Vagina (tissue), 2 donors: ENCODE measurements at regions not wholly inside any gene's neighbourhood (a gene's known extent, or its start where the extent isn't known, plus 50 kb on each side); places are given as distances from the start of the nearest gene placed in this dataset.

Experiments
- DNase-seq, 2 donors: peaks; one replicate each; pipeline ENCODE4 v3.0.0-alpha.2; 2017; ENCODE audit errors: extremely low spot score in 2 of 2
- H3K27ac ChIP-seq: fragments of 200-600 bp; sonication (generic); one replicate; pipeline ENCODE4 v1.5.1; 2019
- H3K27me3 ChIP-seq: fragments of 200-600 bp; sonication (generic); one replicate; pipeline ENCODE4 v1.5.1; 2019
- H3K36me3 ChIP-seq, 2 donors: fragments of 200-600 bp; sonication (generic); one replicate each; pipeline ENCODE4 v1.5.1; 2017 to 2019
- H3K4me1 ChIP-seq: fragments of 200-600 bp; sonication (generic); one replicate; pipeline ENCODE4 v1.5.1; 2019
- H3K4me3 ChIP-seq, 2 donors: fragments of 200-600 bp; sonication (generic); 1 replicate in 1 of 2; 2 replicates in 1 of 2; pipeline ENCODE4 v1.5.1; 2016 to 2019
- H3K9me3 ChIP-seq: fragments of 200-600 bp; sonication (generic); one replicate; pipeline ENCODE4 v1.5.1; 2019
- POLR2A ChIP-seq, 2 donors: fragments of 450-650 bp; IDR thresholded peaks; one replicate each; pipeline ENCODE4 v1.6.1; 2017; ENCODE audit warnings: antibody characterized with exemption in 2 of 2, mild to moderate bottlenecking in 2 of 2, moderate library complexity in 2 of 2
- POLR2AphosphoS5 ChIP-seq, 2 donors: sonication (generic); formaldehyde crosslinking; IDR thresholded peaks; one replicate each; pipeline ENCODE4 v1.9.0; 2017; ENCODE audit warnings: antibody characterized with exemption in 2 of 2, mild to moderate bottlenecking in 2 of 2, low read depth in 1 of 2; ENCODE audit not compliant: insufficient read depth in 1 of 2
- intact Hi-C: fragments of 100-400 bp; cut with DNase I; formaldehyde crosslinking; loops from one replicate; pipeline ENCODE4 v1.15.1; 2023
- TF ChIP-seq, protein P1 (sequence below), 3 experiments: fragments of 450-650 bp in 2 of 3; fragments of 200-600 bp in 1 of 3; sonication (generic) in 1 of 3; IDR thresholded peaks; one replicate each; pipeline ENCODE4 v1.5.1; 2017 to 2019; ENCODE audit warnings: antibody characterized with exemption in 3 of 3, mild to moderate bottlenecking in 2 of 3, moderate library complexity in 2 of 3

DNA sequence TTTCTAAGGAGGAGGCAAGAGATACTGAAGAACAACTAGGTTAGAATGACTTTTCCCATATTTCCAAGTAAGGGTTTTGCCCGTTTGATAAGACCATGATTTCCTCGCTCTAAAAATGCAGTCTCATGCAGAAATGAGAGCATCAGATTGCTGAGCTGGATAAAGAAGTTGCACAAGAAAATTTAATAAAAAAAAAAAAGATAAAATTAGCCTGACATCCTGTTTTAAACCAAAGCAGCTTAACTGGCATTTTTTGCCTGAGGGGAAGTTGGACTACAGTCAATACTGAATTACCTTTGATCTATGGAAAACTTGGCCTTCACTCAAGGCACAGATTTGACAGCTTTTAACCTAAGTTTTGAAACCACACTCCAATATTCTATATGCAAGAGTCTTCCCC is 208.4 kb downstream of the GASK1B start:
- Histone ChIP-seq H3K36me3 (no peaks in the 10 kb centered on the region), H3K4me1 (no peaks in the 10 kb centered on the region), H3K27me3 (no peaks in the 10 kb centered on the region), H3K27ac (no peak overlapping the region), H3K9me3 (no peaks in the 10 kb centered on the region), H3K4me3 (no peak overlapping the region)
- TF ChIP-seq POLR2A (IDR thresholded peaks at IDR 0.05) (no peak), POLR2AphosphoS5 (IDR thresholded peaks at IDR 0.05; ENCODE audit: insufficient read depth in 1 of 2, low read depth in 1 of 2) (no peak)
- TF ChIP-seq, protein P1, sequence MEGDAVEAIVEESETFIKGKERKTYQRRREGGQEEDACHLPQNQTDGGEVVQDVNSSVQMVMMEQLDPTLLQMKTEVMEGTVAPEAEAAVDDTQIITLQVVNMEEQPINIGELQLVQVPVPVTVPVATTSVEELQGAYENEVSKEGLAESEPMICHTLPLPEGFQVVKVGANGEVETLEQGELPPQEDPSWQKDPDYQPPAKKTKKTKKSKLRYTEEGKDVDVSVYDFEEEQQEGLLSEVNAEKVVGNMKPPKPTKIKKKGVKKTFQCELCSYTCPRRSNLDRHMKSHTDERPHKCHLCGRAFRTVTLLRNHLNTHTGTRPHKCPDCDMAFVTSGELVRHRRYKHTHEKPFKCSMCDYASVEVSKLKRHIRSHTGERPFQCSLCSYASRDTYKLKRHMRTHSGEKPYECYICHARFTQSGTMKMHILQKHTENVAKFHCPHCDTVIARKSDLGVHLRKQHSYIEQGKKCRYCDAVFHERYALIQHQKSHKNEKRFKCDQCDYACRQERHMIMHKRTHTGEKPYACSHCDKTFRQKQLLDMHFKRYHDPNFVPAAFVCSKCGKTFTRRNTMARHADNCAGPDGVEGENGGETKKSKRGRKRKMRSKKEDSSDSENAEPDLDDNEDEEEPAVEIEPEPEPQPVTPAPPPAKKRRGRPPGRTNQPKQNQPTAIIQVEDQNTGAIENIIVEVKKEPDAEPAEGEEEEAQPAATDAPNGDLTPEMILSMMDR (IDR thresholded peaks at IDR 0.05) = no peak
- intact Hi-C loops = no loop called here
- DNase-seq = no peak

DNA sequence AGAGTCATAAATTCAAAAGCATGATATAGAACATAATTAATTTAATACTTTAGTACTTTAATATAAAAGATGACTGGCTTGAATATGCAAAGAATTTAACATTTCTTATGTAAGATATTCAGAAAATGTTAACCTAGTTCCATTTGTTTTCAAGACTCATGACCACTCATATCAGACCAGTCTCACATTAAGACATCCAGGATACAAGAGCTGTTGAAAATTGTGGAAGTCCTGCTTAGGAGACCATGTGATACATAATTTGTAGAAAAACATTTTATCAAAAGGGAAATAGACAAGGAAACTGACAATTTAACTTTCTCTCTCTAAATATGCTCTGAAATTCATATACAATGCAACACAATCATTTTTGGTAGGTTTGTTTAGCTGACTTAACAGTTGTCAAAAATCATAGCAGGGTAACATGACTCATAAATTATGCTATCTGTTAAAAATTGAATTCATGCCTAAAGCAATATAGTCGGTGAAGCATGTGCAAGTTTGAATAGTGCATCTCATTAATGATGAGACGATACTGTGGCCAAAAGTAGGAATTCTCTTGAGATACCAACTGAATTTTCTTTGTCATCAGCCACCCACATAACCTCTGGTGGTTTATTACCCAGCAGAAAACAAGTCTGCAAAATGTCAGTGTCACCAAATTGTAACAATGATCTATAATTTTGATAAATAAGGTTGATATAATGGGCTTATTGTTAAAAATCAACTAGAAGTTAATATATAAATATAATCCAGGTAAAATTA is 211.4 kb downstream of the GASK1B start:
- no peaks in the 10 kb centered on the region for H3K27me3 ChIP-seq
- DNase-seq = no peak
- H3K27ac ChIP-seq = no peak overlapping the region
- intact Hi-C loops = no loop called here
- no peaks in the 10 kb centered on the region for H3K9me3 ChIP-seq
- no peaks in the 10 kb centered on the region for H3K36me3 ChIP-seq
- no peaks in the 10 kb centered on the region for H3K4me1 ChIP-seq
- TF ChIP-seq, protein P1 (IDR thresholded peaks at IDR 0.05) = no peak
- TF ChIP-seq POLR2AphosphoS5 (IDR thresholded peaks at IDR 0.05; ENCODE audit: insufficient read depth in 1 of 2, low read depth in 1 of 2) = no peak
- TF ChIP-seq POLR2A (IDR thresholded peaks at IDR 0.05) = no peak
- no peak overlapping the region for H3K4me3 ChIP-seq

DNA sequence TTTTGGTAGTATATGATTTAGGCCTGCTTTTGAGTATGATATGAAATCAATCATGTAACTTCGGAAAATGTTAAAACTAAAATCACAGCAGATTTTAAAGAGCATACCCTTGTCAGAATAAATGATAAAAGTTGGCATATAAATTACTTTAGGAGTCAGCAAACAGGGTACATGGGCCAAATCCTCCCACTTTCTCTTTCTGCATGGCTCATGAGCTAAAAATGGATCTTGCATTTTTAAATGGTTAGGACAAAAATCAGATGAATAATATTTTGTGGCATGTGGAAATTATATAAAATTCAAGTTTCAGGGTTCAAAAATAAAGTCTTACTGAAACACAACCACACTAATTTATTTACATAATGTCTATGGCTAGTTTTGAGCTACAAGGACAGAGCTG is 214.9 kb downstream of the GASK1B start:
- Histone ChIP-seq H3K9me3 (no peaks in the 10 kb centered on the region), H3K4me3 (no peak overlapping the region), H3K36me3 (no peaks in the 10 kb centered on the region), H3K4me1 (no peaks in the 10 kb centered on the region), H3K27ac (no peak overlapping the region), H3K27me3 (no peaks in the 10 kb centered on the region)
- DNase-seq = no peak
- TF ChIP-seq POLR2A (IDR thresholded peaks at IDR 0.05) (no peak), POLR2AphosphoS5 (IDR thresholded peaks at IDR 0.05; ENCODE audit: insufficient read depth in 1 of 2, low read depth in 1 of 2) (no peak)
- TF ChIP-seq, protein P1 (IDR thresholded peaks at IDR 0.05) = no peak
- intact Hi-C loops = no loop called here

DNA sequence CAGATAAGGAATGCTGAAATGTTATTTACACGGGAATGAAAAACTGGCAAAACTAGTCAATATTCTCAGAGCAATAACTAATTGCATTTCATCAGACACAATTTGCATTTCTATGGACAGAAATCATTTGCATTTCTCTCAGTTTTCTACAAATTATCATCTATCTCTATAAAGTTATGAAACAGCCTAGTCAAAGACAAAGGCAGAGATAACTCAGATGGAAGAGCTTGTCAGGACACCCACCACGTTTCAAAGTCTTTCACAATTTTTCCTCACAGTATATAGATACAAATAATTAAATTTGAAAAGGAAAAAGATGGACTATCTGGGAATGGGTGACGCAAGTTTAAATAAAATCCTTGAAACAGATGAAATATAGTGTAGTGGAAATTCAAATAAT is 230.8 kb downstream of the GASK1B start:
- Histone ChIP-seq H3K27ac (no peak overlapping the region), H3K27me3 (no peaks in the 10 kb centered on the region), H3K36me3 (no peaks in the 10 kb centered on the region), H3K9me3 (no peaks in the 10 kb centered on the region), H3K4me1 (no peaks in the 10 kb centered on the region), H3K4me3 (no peak overlapping the region)
- no peak for DNase-seq
- TF ChIP-seq POLR2A (IDR thresholded peaks at IDR 0.05) (no peak), POLR2AphosphoS5 (IDR thresholded peaks at IDR 0.05; ENCODE audit: insufficient read depth in 1 of 2, low read depth in 1 of 2) (no peak)
- TF ChIP-seq, protein P1 (IDR thresholded peaks at IDR 0.05) = no peak
- intact Hi-C loops = no loop called here

DNA sequence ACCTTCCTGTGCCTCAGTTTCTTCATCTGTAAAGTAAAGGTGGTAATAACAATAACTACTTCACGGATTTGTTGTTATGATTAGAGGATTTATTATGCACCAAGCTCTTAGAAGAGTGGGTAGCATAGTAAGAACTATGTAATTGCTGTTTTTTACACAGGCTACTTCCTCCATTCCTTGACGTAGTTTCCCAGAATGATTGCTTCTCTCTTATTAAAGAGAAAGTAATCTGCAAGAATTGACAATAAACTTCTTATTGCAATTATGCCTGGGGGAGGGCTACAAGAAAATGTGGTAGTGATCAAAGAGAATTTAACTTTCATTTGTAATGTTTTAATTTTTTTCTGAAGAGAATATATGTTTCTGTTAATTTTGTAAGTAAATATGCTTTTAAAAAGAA is 238.7 kb downstream of the GASK1B start:
- Histone ChIP-seq H3K27me3 (no peaks in the 10 kb centered on the region), H3K9me3 (no peaks in the 10 kb centered on the region), H3K4me1 (no peaks in the 10 kb centered on the region), H3K36me3 (no peaks in the 10 kb centered on the region), H3K4me3 (no peak overlapping the region), H3K27ac (no peak overlapping the region)
- TF ChIP-seq POLR2A (IDR thresholded peaks at IDR 0.05) (no peak), POLR2AphosphoS5 (IDR thresholded peaks at IDR 0.05; ENCODE audit: insufficient read depth in 1 of 2, low read depth in 1 of 2) (no peak)
- TF ChIP-seq, protein P1 (IDR thresholded peaks at IDR 0.05) = no peak
- intact Hi-C loops = no loop called here
- DNase-seq = no peak
